HG02840 (cell line): ENCODE measurements at regions not wholly inside any gene's neighbourhood (a gene's known extent, or its start where the extent isn't known, plus 50 kb on each side); places are given as distances from the start of the nearest gene placed in this dataset.
"Not testable (repeated sequence)": the region's sequence is repeated elsewhere in the genome, so short reads cannot be mapped to it uniquely, and the experiment has no call there.

ENCODE experiments used
- ATAC-seq: cut with Tn5 transposase; IDR thresholded peaks from one replicate; pipeline ENCODE4 v1.9.1; 2021; ENCODE audit warnings: mild to moderate bottlenecking, moderate library complexity, moderate number of reproducible peaks; ENCODE audit not compliant: unreplicated experiment, low FRiP score

DNA sequence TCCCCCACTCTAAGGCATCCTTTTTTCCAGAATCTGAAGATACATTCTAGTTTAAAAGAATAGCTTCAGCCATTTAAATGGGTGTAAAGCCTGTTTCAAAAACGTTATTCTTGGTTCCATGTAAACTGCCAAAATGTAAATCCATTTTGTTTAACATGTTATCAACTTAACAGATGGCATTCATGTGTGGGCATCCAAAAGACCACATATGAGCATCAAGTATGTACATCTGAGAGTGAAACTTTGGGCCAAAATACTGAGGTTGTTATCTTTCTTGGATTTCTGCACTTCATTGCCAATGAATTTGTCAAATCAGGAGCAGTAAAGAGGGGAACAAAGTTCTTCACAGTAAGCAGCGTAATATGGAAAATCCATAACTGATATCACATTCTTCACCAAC is 395.4 kb downstream of the ZNF804A start:
- no peak for ATAC-seq

DNA sequence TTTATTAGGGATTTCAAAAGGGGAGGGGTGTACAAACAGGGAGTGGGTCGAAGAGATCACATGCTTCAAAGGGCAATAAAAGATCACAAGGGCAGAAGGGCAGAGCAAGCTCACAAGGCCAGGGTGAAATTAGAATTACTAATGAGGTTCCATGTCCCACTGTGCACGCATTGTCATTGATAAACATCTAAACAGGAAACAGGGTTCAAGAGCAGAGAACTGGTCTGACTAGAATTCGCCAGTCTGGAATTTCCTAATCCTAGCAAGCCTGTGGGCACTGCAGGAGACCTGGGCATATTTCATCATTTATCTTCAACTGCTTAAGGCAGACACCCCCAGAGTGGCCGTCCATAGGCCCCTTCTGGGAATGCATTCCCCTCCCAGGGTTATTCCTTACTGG is 408.2 kb downstream of the ZNF804A start:
- ATAC-seq, result no peak

DNA sequence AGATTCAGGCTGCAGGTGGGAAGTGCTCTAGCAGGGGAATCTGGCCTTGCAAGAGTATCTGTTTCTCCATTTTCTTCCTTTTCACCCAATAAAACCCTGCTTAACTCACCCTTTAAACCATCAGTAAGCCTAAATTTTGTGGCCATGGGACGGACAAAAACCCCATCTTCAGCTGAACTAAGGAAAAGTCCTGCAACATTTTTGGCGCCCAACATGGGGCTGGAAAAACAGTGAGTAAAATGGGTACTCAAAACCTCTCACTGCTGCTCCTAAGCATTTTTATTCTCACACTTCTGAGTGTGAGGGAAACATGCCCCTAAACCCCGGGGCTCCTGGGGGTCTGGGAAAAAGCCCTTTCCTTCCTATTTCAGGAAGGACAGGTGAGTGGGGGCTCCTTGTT is 414.3 kb downstream of the ZNF804A start:
- no peak for ATAC-seq

DNA sequence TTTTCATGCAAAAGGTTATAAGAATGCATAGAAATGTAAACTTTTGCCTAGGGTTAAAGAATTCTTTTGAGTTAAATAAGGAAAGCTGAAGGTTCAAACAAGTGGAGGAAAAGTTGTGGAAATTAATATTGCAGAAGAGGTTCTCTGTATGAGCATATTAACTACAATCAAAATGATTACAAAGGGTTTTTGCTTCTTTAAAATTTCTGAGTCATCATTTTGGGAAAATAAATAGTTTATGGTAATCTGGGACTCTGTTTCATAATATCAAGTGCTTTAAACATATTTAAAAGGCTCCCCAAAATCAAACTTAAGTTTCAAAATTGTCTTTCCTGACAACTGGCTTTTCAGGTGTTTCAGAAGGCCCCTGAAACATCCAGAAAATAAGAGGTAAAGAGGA is 415.7 kb downstream of the ZNF804A start:
- ATAC-seq, result no peak

DNA sequence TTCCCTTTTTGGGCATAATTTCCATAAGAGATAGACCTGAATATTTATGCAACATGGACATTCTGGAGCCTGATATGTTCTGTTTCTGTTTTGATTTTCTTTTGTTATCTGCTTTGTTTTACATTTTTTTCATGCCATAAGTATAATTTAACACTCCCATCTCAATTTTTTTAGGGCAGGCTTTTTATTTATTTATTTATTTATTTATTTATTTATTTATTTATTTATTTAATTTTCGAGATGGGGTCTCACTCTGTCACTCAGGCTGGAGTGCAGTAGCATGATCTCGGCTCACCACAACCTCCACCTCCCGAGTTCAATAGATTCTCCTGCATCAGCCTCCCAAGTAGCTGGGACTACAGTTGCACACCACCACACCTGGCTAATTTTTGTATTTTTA is 427.6 kb downstream of the ZNF804A start:
- ATAC-seq, result not testable (repeated sequence)

DNA sequence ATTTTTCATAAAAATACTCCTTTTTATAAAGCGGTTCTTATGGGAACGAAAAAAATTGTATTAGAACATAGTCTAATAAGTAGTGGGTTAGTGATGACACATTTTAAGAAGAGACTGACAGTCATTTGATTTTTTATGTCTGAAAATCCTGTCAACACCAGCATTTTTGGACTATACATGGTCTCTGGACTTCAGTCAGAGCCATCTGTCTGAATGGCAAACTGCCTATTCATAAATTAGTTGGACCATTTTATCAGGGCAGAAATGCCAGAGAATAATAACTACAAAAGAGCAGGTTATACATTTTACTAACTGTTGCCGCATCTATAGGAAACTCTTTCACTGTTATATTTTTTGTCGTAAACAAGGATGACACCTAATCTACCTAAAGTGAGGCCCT is 437.6 kb downstream of the ZNF804A start:
- ATAC-seq, result no peak

DNA sequence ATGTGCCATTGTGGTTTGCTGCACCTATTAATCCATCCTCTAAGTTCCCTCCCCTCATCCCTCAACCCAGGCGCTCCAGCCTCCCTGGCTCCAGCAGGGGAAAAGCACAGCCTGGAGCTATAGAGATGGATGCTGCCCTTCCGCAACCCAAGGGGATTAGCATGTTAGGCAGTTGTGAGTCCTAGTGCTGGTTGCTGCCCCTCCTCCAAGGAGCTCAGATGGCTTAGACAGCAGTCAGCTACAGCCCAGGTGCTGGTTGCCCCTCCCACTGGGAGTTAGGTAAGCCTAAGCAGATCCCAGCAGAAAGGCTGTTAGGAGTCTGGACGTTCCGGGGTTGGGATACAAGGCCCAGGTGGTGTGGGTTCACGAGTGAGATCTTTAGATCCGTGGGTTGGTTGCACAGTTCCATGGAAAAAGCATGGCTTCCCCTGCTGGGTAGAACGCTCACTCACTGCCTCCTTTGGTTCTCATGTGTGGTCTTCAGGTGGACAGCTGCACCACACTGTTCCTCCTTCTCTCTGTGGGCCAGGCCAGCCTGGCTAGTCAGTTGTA is 446.1 kb downstream of the ZNF804A start:
- ATAC-seq, result no peak

DNA sequence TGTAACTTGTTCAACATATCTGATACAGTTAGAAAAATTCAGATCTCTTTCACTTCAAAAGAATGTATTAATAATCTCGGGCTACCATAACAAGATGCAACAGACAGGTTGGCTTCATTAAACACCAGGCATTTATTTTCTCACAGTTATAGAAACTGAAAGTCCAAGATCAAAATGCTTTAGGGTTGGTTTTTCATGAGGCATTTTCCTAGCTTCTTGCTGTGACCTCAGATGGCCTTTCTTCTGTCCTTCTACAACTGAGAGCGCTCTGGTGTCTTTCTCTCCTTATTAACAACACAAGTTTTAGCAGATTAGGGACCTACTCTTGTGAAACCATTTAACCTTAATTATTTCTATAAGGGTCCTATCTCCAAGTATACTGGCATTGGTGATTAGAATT is 452.5 kb downstream of the ZNF804A start:
- ATAC-seq, result no peak

DNA sequence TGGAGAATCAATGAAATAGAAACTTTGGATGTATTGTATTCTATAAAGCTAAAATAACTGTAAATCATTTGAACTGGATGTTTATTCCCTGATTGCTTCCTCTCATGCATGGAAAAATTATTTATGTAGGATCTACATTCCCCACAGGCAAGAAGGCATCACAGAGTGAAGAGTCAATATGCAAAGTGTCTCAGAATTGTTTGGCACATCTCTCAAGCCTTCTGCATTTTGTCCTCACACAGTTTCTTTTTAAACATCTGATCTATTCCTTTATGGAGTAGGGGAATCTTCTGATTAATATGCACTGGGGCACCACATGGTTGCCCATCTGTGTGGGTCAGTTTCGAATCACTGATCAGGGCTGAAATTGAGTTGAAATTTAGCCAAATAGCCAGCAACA is 465.4 kb downstream of the ZNF804A start:
- ATAC-seq, result no peak

DNA sequence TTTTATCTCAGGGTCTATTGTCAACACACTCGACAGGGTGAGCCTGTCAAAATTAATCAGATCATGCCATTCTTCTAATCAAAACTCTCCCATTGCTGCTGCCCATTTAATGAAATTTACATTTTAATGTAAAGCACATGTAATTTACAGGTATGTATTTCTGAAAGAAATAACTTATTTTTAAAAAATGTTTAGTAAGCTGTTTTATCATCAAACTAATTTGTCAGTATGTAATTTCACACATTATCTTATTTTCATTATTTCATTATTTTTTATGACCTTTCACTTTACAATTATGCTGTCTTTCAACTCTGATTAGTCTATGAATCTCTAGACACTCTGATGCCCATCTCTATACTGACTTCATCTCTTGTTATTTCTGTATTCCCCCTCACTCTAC is 467.8 kb downstream of the ZNF804A start:
- no peak for ATAC-seq

DNA sequence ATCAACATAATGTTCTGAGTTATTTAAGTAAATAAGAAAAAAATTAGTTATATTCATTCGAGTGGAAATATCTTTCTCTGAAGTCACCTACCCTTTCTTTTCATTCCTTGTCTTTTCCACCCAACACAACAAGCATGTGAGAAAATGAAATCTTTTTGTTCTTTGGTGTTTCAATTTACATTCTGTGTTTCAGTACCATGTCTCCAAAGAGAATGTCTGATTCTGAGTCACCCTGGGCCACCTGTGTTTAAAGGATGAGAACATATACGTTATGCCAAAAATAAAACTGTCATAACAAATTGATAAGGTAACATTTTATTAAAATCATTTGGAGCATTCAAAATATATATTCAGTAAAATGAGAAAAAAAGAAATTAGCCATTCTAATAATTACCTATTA is 470.8 kb downstream of the ZNF804A start:
- ATAC-seq, result no peak

DNA sequence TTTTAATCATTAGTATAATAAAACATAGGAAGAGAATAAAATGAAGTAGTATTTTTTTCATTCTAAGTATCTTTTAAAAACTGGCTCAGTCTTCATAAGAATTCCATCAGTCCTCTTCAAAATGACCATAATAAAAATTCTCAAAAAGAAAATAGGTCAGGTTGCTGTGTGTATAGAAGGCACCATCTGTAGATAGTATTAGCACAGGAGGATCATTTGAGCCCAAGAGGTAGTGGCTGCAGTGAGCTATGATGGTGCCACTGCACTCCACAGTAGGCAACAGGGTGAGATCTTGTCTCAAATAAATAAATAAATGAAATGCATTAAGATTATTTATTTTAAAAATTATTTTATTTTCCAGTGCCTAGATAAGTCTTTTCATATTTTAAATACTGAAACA is 475.8 kb downstream of the ZNF804A start:
- ATAC-seq, result no peak

DNA sequence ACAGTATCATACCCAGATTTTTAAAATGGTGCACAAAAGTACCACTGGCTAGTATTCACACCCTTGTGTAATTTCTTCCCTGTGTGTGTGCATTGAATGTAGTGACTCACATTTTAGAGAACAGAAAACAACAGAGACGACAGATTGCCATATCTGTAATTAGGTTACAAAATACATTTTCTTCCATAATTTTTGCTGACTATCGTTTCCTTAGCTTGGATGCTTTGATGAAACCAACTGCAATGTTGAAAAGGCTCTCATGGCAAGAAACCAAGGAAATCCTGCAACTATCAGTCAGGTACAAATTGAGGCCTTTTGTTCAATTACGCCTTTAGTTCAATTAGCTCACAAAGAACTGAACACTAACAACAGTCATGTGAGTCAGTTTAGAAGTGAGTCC is 484.4 kb downstream of the ZNF804A start:
- ATAC-seq, result no peak

DNA sequence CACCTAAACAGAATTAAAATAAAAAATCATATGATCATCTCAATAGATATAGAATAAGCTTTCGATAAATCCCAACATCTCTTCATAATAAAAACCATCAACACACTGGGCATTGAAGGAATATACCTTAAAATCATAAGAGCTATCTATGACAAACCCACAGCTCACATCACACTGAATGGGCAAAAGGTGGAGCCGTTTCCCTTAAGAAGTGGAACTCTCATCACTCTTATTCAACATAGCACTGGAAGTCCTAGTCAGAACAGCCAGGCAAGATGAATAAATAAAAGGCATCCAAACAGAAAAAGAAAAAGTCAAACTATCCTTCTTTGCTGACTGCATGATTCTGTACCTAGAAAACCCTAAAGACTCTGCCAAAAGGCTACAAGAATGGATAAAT is 510.3 kb downstream of the ZNF804A start:
- no peak for ATAC-seq

DNA sequence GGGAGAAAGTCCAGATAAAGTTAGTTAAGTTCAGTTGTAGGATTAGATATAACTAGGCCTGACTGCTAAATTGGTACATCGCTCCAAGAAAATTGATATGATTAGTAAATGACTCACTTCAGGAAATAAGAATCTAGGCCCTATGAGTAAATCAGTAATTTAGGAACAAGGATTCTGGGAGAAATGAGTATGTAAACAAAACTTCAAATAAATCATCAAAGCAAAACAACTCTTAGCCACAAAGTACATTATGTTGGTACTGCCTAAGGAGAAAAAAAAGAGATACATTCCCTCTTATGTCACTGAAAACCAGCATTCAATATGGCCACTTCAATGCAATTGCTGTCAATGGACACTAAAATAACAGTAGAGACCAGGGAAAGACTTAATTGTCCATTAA is 529.1 kb downstream of the ZNF804A start:
- ATAC-seq, result no peak

DNA sequence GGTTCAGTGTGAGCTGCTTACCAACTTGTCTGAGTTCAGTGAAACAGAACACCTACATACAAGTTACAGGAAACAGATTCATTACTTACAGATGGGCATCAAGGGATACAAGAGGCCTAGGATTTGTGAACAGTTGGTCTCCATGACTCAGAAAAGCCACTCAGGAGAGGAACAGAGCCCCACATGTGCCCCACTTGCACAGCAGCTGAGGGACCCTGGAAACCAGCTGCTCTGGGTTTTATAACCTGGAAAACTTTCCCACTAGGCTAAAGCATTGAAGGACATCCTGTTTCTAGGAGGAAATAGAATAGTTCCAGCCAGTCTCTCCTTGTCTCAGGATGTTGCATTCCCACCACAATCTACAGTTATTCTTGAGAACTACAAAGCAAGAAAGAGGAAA is 530.0 kb downstream of the ZNF804A start:
- ATAC-seq, result no peak

DNA sequence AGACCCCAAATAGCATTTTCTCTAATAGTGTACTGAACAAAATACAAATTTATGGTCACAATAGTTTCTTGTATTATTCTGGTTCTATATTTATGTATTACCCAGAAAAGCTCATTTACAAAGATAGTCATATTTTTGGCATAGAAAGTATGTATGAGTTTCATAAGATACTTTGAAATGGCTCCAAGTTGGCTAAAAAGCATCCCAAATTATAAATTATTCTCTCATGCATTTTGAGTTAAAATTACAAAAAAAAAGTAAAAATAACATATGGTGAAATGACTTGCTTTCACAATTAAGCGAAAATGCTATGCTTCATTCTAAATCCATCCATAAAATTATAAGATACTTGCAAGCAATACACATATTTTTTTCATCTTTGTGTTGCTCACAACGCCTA is 530.7 kb downstream of the ZNF804A start:
- no peak for ATAC-seq

DNA sequence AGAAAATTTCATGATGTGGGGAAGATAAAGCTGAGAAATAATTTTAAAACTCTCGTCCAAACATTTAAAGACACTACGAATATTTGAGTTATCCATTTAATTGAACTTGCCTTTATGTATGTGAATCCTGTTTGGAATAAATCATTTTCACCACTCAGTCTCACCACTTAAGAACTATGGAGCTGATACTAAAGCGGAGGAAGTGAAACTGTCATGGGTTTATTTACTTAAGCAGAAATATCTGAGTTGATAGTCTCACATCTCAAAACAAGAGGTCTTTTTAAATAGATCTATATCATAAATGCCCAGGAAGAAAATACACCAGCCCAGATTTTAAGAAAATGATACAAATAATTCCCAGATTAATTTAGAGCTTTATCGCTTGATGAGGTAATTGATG is 532.4 kb downstream of the ZNF804A start:
- no peak for ATAC-seq

DNA sequence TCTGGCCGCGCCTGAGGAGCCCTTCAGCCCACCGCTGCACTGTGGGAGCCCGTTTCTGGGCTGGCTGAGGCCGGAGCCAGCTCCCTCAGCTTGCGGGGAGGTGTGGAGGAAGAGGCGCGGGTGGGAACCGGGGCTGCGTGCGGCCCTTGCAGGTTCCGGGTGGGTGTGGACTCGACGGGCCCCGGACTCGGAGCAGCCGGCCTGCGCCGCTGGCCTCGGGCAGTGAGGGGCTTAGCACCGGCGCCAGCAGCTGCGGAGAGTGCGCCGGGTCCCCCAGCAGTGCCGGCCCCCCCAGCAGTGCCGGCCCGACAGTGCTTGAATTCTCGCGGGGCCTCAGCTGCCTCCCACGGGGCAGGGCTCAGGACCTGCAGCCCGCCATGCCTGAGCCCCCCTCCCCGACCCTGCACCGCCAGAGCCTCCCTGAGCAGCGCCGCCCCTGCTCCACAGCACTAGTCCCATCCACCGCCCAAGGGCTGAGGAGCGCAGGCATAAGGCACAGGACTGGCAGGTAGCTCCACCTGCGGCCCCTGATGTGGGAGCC is 534.2 kb downstream of the ZNF804A start:
- no peak for ATAC-seq

DNA sequence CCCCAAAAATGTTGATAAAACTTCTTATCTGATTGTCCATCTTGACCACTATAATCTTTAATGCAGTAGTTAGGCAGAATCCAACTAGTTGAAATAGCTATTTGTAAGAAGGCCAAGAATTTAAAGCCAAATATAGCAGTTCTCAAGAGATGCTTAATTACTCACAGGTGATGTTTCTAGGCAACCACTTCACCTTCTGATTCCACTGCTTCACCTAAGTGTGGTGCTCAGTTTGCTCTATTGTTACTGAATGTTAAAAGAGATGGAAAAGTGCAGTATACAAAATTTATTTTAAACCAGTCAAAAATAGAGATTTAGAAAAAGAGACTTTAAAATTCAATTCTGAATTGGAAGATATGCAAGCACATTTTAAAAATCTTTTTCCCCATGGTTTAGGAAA is 539.4 kb downstream of the ZNF804A start:
- ATAC-seq, result no peak

DNA sequence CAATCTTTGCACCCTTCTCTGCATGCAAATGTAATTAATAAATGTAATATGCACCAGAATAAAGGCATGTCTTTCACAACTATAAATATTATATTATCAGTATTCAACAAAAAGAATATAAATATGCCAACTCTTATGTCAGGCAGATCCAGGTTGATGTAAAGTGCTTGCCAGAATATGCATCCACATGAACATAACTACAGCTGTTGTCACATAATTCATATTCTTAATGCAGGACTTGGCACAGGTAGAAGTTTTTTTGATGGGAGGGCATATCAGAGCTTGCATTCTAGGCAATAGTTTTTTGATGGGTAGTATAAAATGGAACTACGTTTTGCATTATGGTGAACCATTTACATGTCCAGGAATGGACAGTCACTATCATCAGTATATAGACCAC is 544.3 kb downstream of the ZNF804A start:
- ATAC-seq, result no peak

DNA sequence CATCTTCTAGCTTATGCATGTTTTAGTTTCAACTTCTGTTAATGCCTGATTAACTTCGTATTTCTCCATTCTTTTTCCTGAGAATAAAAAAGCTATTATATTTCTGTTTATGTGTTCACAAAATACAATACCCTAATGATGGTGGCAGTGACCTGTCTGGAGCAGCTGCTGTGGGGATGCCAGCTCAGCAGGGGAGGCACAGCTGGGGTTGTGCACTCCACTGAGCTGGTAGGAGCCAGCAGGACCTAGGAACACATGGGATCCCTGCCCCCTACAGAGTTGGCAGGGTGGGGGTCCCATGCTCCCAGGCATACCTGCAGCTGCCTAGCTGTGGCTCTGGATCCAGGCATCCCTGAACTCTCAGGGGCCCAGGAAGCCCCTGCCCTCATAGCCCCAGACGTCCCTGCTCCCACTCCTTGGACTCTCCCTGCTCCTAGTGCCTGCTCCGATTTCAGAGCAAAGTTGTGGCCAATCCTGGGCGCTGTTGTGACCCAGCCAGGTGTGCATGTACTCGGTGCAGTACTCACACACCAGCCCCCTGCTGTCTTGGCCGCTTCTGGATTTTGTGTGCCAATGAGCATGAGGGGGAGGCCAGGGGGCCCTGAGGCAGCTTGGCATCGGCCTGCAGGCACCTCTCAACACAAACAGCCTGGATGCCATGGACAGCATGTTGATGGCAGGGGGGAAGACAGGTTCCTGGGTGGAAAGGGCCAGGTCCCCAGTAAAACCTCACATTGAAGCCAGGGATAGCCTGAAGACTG is 546.0 kb downstream of the ZNF804A start:
- no peak for ATAC-seq
